Cardiac muscle cell (in vitro differentiated cells and primary cell): ENCODE measurements at regions not wholly inside any gene's neighbourhood (a gene's known extent, or its start where the extent isn't known, plus 50 kb on each side); places are given as distances from the start of the nearest gene placed in this dataset.

ENCODE experiments used
- DNase-seq, 2 donors: peaks; one replicate each; pipeline versions ENCODE4 v3.0.0 to v3.0.0-alpha.2; 2010 to 2017; ENCODE audit warnings: low read depth in 1 of 2, low spot score in 1 of 2
- H3K27ac ChIP-seq: fragments of 200-600 bp; sonication (generic); 2 replicates; pipeline ENCODE4 v1.5.1; 2016
- H3K27me3 ChIP-seq: fragments of 200-600 bp; sonication (generic); 2 replicates; pipeline ENCODE4 v1.6.0; 2016; ENCODE audit warnings: control low read depth
- H3K36me3 ChIP-seq: fragments of 200-600 bp; sonication (generic); 2 replicates; pipeline ENCODE4 v1.5.1; 2016; ENCODE audit warnings: control low read depth
- H3K4me1 ChIP-seq: fragments of 200-600 bp; sonication (generic); 2 replicates; pipeline ENCODE4 v1.8.1; 2017; ENCODE audit warnings: low read depth, mild to moderate bottlenecking, mixed run types
- H3K4me3 ChIP-seq: fragments of 200-600 bp; sonication (generic); 2 replicates; pipeline ENCODE4 v1.5.1; 2016; ENCODE audit warnings: mild to moderate bottlenecking
- H3K9me3 ChIP-seq: fragments of 200-600 bp; sonication (generic); 2 replicates; pipeline ENCODE4 v1.5.1; 2017; ENCODE audit warnings: low read depth, mild to moderate bottlenecking, control low read depth
- TF ChIP-seq, protein P1 (sequence below): IDR thresholded peaks from 2 replicates; pipeline ENCODE4 v1.5.1; 2012; ENCODE audit warnings: low read depth, mild to moderate bottlenecking, low read length

DNA sequence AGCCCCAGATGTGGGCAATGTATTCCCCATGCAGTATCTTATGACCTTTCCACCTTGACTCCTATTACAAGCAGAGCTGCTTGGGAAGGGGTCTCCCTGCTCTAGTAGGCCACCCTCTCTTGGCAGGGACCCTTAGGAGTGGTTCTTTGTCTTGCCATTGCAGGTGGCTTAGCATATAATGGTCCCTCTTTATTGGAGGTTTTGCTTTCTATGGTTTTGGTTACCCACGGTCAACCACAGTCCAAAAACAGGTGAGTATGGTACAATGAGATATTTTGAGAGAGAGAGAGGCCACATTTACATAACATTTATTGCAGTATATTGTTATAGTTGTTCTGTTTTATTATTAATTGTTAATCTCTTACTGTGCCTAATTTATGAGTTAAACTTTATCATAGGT lies 472.8 kb upstream of the ASIC2 start:
- Histone ChIP-seq H3K9me3 (no peaks in the 10 kb centered on the region), H3K27me3 (no peaks in the 10 kb centered on the region), H3K4me3 (no peak overlapping the region), H3K36me3 (no peaks in the 10 kb centered on the region), H3K27ac (no peak overlapping the region), H3K4me1 (no peaks in the 10 kb centered on the region)
- no peak for DNase-seq
- TF ChIP-seq, protein P1, sequence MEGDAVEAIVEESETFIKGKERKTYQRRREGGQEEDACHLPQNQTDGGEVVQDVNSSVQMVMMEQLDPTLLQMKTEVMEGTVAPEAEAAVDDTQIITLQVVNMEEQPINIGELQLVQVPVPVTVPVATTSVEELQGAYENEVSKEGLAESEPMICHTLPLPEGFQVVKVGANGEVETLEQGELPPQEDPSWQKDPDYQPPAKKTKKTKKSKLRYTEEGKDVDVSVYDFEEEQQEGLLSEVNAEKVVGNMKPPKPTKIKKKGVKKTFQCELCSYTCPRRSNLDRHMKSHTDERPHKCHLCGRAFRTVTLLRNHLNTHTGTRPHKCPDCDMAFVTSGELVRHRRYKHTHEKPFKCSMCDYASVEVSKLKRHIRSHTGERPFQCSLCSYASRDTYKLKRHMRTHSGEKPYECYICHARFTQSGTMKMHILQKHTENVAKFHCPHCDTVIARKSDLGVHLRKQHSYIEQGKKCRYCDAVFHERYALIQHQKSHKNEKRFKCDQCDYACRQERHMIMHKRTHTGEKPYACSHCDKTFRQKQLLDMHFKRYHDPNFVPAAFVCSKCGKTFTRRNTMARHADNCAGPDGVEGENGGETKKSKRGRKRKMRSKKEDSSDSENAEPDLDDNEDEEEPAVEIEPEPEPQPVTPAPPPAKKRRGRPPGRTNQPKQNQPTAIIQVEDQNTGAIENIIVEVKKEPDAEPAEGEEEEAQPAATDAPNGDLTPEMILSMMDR = no peak

DNA sequence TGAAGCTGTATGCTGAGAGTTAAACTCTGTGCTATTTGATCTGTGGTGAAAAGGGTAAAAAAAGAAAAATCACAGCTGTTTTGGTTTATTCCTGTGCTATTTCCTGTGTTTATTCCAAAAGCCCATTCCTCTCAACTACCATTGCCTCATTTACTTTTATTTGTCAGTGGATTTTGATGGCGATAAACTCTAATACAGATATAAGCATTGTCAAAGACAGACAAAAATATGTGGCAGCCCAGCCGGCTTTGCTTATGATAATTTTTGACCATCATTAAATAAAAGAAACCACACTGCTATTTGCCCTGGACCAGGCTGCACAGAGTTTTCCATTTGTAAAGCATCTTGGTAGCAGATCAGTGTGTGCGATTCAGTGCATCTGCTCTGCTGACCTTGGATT lies 473.6 kb upstream of the ASIC2 start:
- Histone ChIP-seq H3K4me1 (no peaks in the 10 kb centered on the region), H3K9me3 (no peaks in the 10 kb centered on the region), H3K36me3 (no peaks in the 10 kb centered on the region), H3K27me3 (no peaks in the 10 kb centered on the region), H3K27ac (no peak overlapping the region), H3K4me3 (no peak overlapping the region)
- TF ChIP-seq, protein P1 = no peak
- DNase-seq = no peak

DNA sequence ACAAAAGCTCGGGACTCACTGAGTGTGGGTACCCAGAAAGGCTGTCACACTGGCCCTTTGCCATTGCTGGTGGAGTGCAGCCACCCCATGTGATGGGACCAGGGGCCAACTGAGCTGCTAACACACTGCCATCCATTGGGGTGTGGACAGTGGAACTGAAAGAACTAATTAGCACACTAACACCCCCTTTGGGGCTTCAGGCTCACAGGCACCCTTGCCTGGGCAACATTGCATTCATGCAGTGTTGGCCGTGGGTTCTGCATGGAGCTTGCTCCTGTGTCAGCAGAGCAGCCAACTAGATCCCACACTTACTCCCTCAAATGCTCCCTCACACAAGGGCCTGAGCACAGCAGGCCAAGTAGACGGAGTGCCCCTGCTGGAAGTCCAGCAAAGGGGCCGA lies 476.0 kb upstream of the ASIC2 start:
- H3K4me3 ChIP-seq = no peak overlapping the region
- TF ChIP-seq, protein P1 = no peak
- H3K27me3 ChIP-seq = no peaks in the 10 kb centered on the region
- DNase-seq = no peak
- H3K4me1 ChIP-seq = no peaks in the 10 kb centered on the region
- no peaks in the 10 kb centered on the region for H3K9me3 ChIP-seq
- no peak overlapping the region for H3K27ac ChIP-seq
- no peaks in the 10 kb centered on the region for H3K36me3 ChIP-seq

DNA sequence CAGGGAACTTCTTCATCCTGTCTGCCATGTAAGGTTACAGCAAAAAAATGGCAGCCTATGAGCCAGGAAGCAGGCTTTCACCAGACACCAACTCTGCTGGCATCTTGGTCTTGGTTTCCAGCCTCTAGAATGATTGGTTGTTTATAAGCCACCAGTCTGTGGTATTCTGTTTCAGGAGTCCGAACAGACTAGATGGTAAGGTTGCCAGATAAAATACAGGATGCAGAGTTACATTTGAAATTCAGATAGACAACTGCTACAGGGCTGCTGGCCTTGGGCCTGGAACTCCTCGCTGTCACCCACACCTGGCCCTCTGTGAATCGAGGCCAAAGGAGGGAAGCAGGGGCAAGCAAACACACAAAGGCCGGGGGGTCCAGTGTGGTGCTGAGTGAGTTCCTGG lies 478.8 kb upstream of the CCL2 start:
- H3K36me3 ChIP-seq = no peaks in the 10 kb centered on the region
- H3K4me1 ChIP-seq = no peaks in the 10 kb centered on the region
- H3K4me3 ChIP-seq = no peak overlapping the region
- no peak overlapping the region for H3K27ac ChIP-seq
- DNase-seq = no peak
- no peaks in the 10 kb centered on the region for H3K27me3 ChIP-seq
- no peaks in the 10 kb centered on the region for H3K9me3 ChIP-seq
- TF ChIP-seq, protein P1 = no peak

DNA sequence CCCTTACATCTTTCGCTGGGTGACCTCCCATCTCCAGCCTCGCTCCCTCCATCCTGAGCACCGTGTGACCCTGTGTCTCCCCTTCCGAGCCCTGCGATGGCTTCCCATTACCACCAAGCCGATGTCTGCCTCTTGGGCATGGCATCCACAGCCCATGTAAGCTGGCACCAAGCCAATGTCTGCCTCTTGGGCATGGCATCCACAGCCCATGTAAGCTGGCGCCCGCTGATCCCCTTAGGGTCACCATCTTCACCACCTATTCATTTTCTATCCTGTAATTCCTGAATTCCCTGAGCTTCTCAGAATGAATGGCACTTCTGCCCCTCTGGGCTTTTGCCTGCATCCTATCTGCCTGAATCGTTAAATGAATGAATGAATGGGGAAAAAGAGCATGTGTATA lies 478.2 kb upstream of the CCL2 start:
- no peak overlapping the region for H3K27ac ChIP-seq
- no peaks in the 10 kb centered on the region for H3K36me3 ChIP-seq
- H3K4me1 ChIP-seq = no peaks in the 10 kb centered on the region
- TF ChIP-seq, protein P1 = no peak
- H3K27me3 ChIP-seq = no peaks in the 10 kb centered on the region
- no peak for DNase-seq
- H3K9me3 ChIP-seq = no peaks in the 10 kb centered on the region
- H3K4me3 ChIP-seq = no peak overlapping the region

DNA sequence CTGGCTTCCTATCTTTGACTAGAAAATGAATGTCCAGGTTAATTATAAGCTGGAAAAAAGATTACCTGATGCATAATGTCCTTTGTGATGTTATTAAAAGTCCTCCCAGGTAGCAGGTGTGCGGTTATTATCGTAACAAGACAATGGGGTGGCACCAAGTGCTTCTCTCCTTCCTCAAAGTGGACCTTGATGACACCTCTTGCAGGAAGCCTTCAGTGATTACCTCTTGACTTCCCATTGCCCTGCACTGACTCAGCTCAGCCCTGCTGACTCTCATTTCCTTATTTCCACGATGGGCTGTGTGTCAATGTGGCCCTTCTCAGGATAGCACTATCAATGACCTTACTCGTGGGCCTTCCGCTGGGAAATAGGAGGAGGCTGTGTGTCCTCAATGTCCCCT lies 477.4 kb upstream of the CCL2 start:
- Histone ChIP-seq H3K27me3 (no peaks in the 10 kb centered on the region), H3K4me3 (no peak overlapping the region), H3K36me3 (no peaks in the 10 kb centered on the region), H3K9me3 (no peaks in the 10 kb centered on the region), H3K27ac (no peak overlapping the region), H3K4me1 (no peaks in the 10 kb centered on the region)
- TF ChIP-seq, protein P1 = no peak
- no peak for DNase-seq
